HEK293 (cell line): ENCODE measurements at regions not wholly inside any gene's neighbourhood (a gene's known extent, or its start where the extent isn't known, plus 50 kb on each side); places are given as distances from the start of the nearest gene placed in this dataset.

Source experiments
- CTCF ChIA-PET: fragments of 350-600 bp; formaldehyde crosslinking; extraction: SDS; loops from one replicate; lab custom pipeline; 2021; ENCODE audit warnings: antibody characterized with exemption; lab: Yijun Ruan, JAX
- POLR2A ChIA-PET: fragments of 300-600 bp; formaldehyde crosslinking; extraction: SDS; loops from one replicate; lab custom pipeline; 2020; ENCODE audit warnings: antibody characterized with exemption, inconsistent platforms; lab: Yijun Ruan, JAX
- H3K27ac ChIP-seq: fragments of 200-500 bp; sonication (Bioruptor generic); 2 replicates; pipeline ENCODE4 v1.5.1; 2014; ENCODE audit warnings: low read depth, low read length, control low read depth, inconsistent platforms; ENCODE audit errors: extremely low read depth
- H3K36me3 ChIP-seq, 2 experiments: fragments of 200-500 bp in 1 of 2; sonication (Bioruptor generic) in 1 of 2; 1 replicate in 1 of 2; 2 replicates in 1 of 2; pipeline ENCODE4 v1.5.1; 2014 to 2017; ENCODE audit warnings: inconsistent platforms in 2 of 2, low read length in 2 of 2; ENCODE audit not compliant: control insufficient read depth in 2 of 2, insufficient read depth in 1 of 2
- H3K4me1 ChIP-seq: fragments of 200-500 bp; sonication (Bioruptor generic); 2 replicates; pipeline ENCODE4 v1.5.1; 2014; ENCODE audit warnings: mild to moderate bottlenecking, low read length, inconsistent platforms; ENCODE audit not compliant: control insufficient read depth, insufficient read depth
- H3K4me3 ChIP-seq: 2 replicates; pipeline ENCODE4 v1.5.1; 2011; ENCODE audit warnings: low read depth, mild to moderate bottlenecking, control low read depth, low read length, moderate library complexity
- H3K9me3 ChIP-seq: fragments of 200-500 bp; sonication (Bioruptor generic); 2 replicates; pipeline ENCODE4 v1.5.1; 2014; ENCODE audit warnings: low read depth, low read length, inconsistent platforms; ENCODE audit not compliant: control insufficient read depth, insufficient read depth
- GLIS2 ChIP-seq: fragments of 450-650 bp; formaldehyde crosslinking; IDR thresholded peaks from 2 replicates; pipeline ENCODE4 v1.5.1; 2016; ENCODE audit warnings: missing biosample characterization, missing genetic modification characterization
- HOXC10 ChIP-seq: sonication (generic); formaldehyde crosslinking; IDR thresholded peaks from 2 replicates; pipeline ENCODE4 v1.8.1; 2023; ENCODE audit warnings: mild to moderate bottlenecking, missing genetic modification reagents
- KLF17 ChIP-seq: fragments of 450-650 bp; formaldehyde crosslinking; IDR thresholded peaks from 2 replicates; pipeline ENCODE4 v1.5.1; 2016; ENCODE audit warnings: missing biosample characterization, missing genetic modification characterization
- REPIN1 ChIP-seq: fragments of 450-650 bp; formaldehyde crosslinking; IDR thresholded peaks from 2 replicates; pipeline ENCODE4 v1.5.1; 2017; ENCODE audit warnings: missing biosample characterization, missing genetic modification characterization, low read depth
- REST ChIP-seq: fragments of 450-650 bp; formaldehyde crosslinking; IDR thresholded peaks from 2 replicates; pipeline ENCODE4 v1.5.1; 2016; ENCODE audit warnings: missing biosample characterization, missing genetic modification characterization
- SALL2 ChIP-seq: fragments of 450-650 bp; formaldehyde crosslinking; IDR thresholded peaks from 2 replicates; pipeline ENCODE4 v1.5.0; 2017; ENCODE audit warnings: missing biosample characterization, mild to moderate bottlenecking, missing genetic modification characterization, borderline replicate concordance
- SCRT2 ChIP-seq: fragments of 450-650 bp; formaldehyde crosslinking; IDR thresholded peaks from 2 replicates; pipeline ENCODE4 v1.5.1; 2016; ENCODE audit warnings: missing biosample characterization, missing genetic modification characterization
- SP2 ChIP-seq: fragments of 450-650 bp; formaldehyde crosslinking; IDR thresholded peaks from 2 replicates; pipeline ENCODE4 v1.5.1; 2016; ENCODE audit warnings: missing biosample characterization, missing genetic modification characterization
- ZBTB11 ChIP-seq: fragments of 450-650 bp; formaldehyde crosslinking; conservative IDR thresholded peaks from 2 replicates; pipeline ENCODE4 v1.5.1; 2016; ENCODE audit warnings: low read depth, missing biosample characterization, missing genetic modification characterization
- ZBTB20 ChIP-seq: fragments of 450-650 bp; formaldehyde crosslinking; IDR thresholded peaks from 2 replicates; pipeline ENCODE4 v1.5.1; 2016; ENCODE audit warnings: missing biosample characterization, missing genetic modification characterization
- ZFP69B ChIP-seq: fragments of 450-650 bp; formaldehyde crosslinking; IDR thresholded peaks from 2 replicates; pipeline ENCODE4 v1.5.1; 2016; ENCODE audit warnings: missing biosample characterization, missing genetic modification characterization
- ZIC2 ChIP-seq: fragments of 450-650 bp; formaldehyde crosslinking; IDR thresholded peaks from 2 replicates; pipeline ENCODE4 v1.5.1; 2016; ENCODE audit warnings: missing biosample characterization, missing genetic modification characterization
- ZNF10 ChIP-seq: fragments of 450-650 bp; formaldehyde crosslinking; IDR thresholded peaks from 2 replicates; pipeline ENCODE4 v1.5.1; 2017; ENCODE audit warnings: missing biosample characterization, missing genetic modification characterization
- ZNF23 ChIP-seq: fragments of 450-650 bp; formaldehyde crosslinking; IDR thresholded peaks from 2 replicates; pipeline ENCODE4 v1.5.1; 2016; ENCODE audit warnings: missing biosample characterization, missing genetic modification characterization, borderline replicate concordance
- ZNF341 ChIP-seq: fragments of 450-650 bp; formaldehyde crosslinking; IDR thresholded peaks from 2 replicates; pipeline ENCODE4; 2016; ENCODE audit warnings: low read depth, missing biosample characterization, missing genetic modification characterization
- ZNF433 ChIP-seq: fragments of 450-650 bp; formaldehyde crosslinking; IDR thresholded peaks from 2 replicates; pipeline ENCODE4 v1.5.1; 2016; ENCODE audit warnings: missing biosample characterization, missing genetic modification characterization, low read depth
- ZNF48 ChIP-seq: fragments of 450-650 bp; formaldehyde crosslinking; IDR thresholded peaks from 2 replicates; pipeline ENCODE4 v1.5.1; 2016; ENCODE audit warnings: missing biosample characterization, missing genetic modification characterization
- ZNF529 ChIP-seq: fragments of 450-650 bp; formaldehyde crosslinking; IDR thresholded peaks from 2 replicates; pipeline ENCODE4 v1.5.1; 2017; ENCODE audit warnings: missing genetic modification characterization, missing biosample characterization; ENCODE audit not compliant: insufficient replicate concordance
- ZNF585B ChIP-seq: fragments of 450-650 bp; formaldehyde crosslinking; IDR thresholded peaks from 2 replicates; pipeline ENCODE4 v1.5.1; 2016; ENCODE audit warnings: missing biosample characterization, missing genetic modification characterization
- ZNF623 ChIP-seq: fragments of 450-650 bp; formaldehyde crosslinking; IDR thresholded peaks from 2 replicates; pipeline ENCODE4 v1.5.1; 2016; ENCODE audit warnings: missing biosample characterization, missing genetic modification characterization
- ZNF629 ChIP-seq: fragments of 450-650 bp; formaldehyde crosslinking; IDR thresholded peaks from 2 replicates; pipeline ENCODE4 v1.5.1; 2017; ENCODE audit warnings: missing biosample characterization, missing genetic modification characterization
- ZNF645 ChIP-seq: fragments of 450-650 bp; formaldehyde crosslinking; IDR thresholded peaks from 2 replicates; pipeline ENCODE4; 2016; ENCODE audit warnings: missing biosample characterization, missing genetic modification characterization
- ZNF660 ChIP-seq: fragments of 450-650 bp; IDR thresholded peaks from 2 replicates; pipeline ENCODE4 v1.5.1; 2018; ENCODE audit warnings: missing biosample characterization, mild to moderate bottlenecking, missing genetic modification characterization
- ZSCAN18 ChIP-seq: fragments of 450-650 bp; formaldehyde crosslinking; IDR thresholded peaks from 2 replicates; pipeline ENCODE4 v1.5.1; 2016; ENCODE audit warnings: missing biosample characterization, missing genetic modification characterization

GRCh38 chr2:173434762-173435569 is 80.3 kb downstream of the CDCA7 start:
- ChIA-PET CTCF (interaction anchor here (0.6 kb wide), 1 partner anchor 22 kb away, joined by 3 read pairs; no protein-coding TSS in a partner anchor), POLR2A (no interaction called here)
- Histone ChIP-seq H3K27ac (no peak overlapping the region), H3K4me1 (peaks cover 4% of the 10 kb centered on the region; the same call in 1 of the 2 replicates), H3K9me3 (no peaks in the 10 kb centered on the region), H3K36me3 (no peaks in the 10 kb centered on the region), H3K4me3 (no peak overlapping the region)
- no peak for TF ChIP-seq ZNF585B
- TF ChIP-seq ZNF660 (tag by site-specific recombination): no peak
- no peak for TF ChIP-seq KLF17 (tag by site-specific recombination)
- TF ChIP-seq ZNF433 (tag by site-specific recombination): no peak
- no peak for TF ChIP-seq ZNF629 (tag by site-specific recombination)
- TF ChIP-seq SALL2 (tag by site-specific recombination): no peak
- no peak for TF ChIP-seq ZBTB11 (tag by site-specific recombination)
- no peak for TF ChIP-seq ZNF23 (tag by site-specific recombination)
- no peak for TF ChIP-seq ZFP69B
- TF ChIP-seq HOXC10 (CRISPR knock-in tag): no peak

- Histone ChIP-seq H3K4me1 (peaks cover 4% of the 10 kb centered on the region; the same call in 1 of the 2 replicates), H3K4me3 (no peak overlapping the region), H3K27ac (no peak overlapping the region), H3K9me3 (no peaks in the 10 kb centered on the region), H3K36me3 (no peaks in the 10 kb centered on the region)
- POLR2A ChIA-PET: no interaction called here
- CTCF ChIA-PET: interaction anchor here (0.6 kb wide), 1 partner anchor 22 kb away, joined by 3 read pairs; no protein-coding TSS in a partner anchor
- TF ChIP-seq ZNF629 (tag by site-specific recombination) (no peak), ZNF529 (no peak), REPIN1 (no peak), ZNF341 (tag by site-specific recombination) (no peak), ZNF645 (no peak), ZBTB20 (tag by site-specific recombination) (no peak), ZNF660 (tag by site-specific recombination) (no peak), ZNF10 (tag by site-specific recombination) (no peak), REST (tag by site-specific recombination) (no peak), ZNF623 (no peak), SCRT2 (tag by site-specific recombination) (no peak), GLIS2 (tag by site-specific recombination) (no peak), ZSCAN18 (tag by site-specific recombination) (no peak), SP2 (tag by site-specific recombination) (no peak), ZIC2 (tag by site-specific recombination) (no peak), ZNF48 (tag by site-specific recombination) (no peak)
Observed at GRCh38 chr2:173435574-173435973, 80.9 kb downstream of the CDCA7 start.
